HG03342 (cell line): ENCODE measurements at regions not wholly inside any gene's neighbourhood (a gene's known extent, or its start where the extent isn't known, plus 50 kb on each side); places are given as distances from the start of the nearest gene placed in this dataset.

ENCODE experiments used
- ATAC-seq: cut with Tn5 transposase; IDR thresholded peaks from one replicate; pipeline ENCODE4 v1.9.1; 2021; ENCODE audit warnings: mild to moderate bottlenecking, moderate library complexity; ENCODE audit not compliant: unreplicated experiment

DNA sequence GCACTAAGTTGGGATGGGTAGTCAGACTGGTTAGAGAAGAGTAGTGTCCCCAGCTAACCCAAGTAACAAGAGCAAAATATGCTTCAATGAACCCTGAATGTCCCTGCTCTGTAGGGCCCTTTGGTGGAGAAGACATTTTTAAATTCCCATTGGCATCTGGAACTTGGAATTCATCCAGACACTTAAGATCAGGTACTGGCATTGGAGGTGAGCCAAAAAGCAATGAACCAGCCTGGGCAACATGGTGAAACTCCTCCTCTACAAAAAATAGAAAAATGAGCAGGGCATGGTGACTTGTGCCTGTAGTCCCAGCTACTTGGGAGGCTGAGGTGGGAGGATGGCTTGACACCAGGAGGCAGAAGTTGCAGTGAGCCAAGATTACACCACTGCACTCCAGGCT, 58.9 kb upstream of the ZNF618 start:
- ATAC-seq = no peak

DNA sequence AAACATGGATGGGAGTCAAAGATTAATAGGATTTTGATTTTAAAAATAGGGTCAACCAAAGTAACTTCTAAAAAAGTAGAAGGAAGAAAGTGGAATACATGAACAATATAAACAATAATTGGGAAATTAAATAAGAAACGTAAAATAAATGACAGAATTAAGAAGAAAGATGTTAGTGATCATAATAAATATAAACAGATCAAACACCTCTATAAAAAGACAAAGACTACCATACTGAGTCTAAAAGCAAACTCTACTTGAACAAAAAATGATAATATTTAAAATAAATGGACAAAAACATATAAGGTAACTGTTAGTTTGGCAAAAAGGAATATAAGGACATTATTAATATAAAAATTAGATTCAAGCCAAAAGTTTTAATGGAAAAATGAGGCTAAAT, 57.7 kb upstream of the ZNF618 start:
- ATAC-seq = no peak

DNA sequence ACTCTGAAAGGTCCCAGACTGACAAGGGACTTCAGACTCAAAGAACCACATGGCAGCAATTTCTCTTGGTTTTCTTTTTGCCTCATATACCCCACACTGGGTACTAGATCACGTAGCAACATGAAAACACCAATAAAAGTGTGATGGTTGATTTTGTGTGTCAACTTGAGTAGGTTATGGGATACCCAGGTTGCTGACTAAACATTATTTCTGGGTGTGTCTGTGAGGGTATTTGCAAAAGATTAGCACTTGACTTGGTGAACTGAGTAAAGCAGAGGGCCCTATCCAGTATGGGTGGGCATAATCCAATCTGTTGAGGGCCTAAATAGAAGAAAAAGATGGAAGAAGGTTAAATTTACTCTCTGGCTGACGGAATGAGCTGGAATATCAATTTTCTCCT, 53.8 kb upstream of the ZNF618 start:
- no peak for ATAC-seq

DNA sequence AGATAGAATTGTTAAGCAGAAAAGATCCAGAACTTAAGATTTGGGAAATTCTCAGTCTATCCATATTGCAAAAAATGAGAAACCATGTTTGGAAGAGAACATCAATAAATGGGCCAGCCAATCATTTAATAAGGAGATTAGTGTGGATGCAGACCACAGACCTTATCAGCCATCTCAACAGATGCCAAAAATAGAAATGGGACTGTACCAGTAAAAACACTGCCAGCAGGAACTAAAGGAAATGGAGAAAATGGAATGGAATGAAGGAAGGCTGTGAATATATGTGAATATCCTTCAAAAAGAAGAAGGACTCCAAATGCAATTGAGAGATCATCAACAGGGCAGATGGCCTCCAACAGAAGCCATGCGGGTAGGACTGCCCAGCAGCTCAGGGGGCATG, 52.7 kb upstream of the ZNF618 start:
- no peak for ATAC-seq
